ENCODE measurements at regions not wholly inside any gene's neighbourhood (a gene's known extent, or its start where the extent isn't known, plus 50 kb on each side); places are given as distances from the start of the nearest gene placed in this dataset.

DNA sequence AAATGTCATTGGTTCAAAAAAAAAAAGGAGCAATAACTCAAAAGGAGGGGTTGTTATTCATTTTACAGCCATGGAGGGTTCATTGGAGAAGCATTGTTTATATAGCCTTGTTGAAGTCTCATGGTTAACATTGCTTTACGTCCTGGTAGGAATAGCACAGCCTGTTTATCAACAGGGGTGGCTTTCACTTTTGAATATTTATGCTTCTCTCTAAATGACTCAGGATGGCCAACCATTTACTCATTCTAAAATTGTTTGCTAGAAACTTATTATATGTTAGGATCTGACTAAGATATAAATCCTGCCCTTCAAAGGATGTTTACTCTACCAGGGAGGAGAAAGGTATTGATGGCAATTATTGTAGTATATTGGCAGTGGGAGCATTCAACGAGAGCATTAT, 534.1 kb upstream of the GALNTL6 start:
- CTCF ChIA-PET, result no interaction called here
- TF ChIP-seq, protein P1, sequence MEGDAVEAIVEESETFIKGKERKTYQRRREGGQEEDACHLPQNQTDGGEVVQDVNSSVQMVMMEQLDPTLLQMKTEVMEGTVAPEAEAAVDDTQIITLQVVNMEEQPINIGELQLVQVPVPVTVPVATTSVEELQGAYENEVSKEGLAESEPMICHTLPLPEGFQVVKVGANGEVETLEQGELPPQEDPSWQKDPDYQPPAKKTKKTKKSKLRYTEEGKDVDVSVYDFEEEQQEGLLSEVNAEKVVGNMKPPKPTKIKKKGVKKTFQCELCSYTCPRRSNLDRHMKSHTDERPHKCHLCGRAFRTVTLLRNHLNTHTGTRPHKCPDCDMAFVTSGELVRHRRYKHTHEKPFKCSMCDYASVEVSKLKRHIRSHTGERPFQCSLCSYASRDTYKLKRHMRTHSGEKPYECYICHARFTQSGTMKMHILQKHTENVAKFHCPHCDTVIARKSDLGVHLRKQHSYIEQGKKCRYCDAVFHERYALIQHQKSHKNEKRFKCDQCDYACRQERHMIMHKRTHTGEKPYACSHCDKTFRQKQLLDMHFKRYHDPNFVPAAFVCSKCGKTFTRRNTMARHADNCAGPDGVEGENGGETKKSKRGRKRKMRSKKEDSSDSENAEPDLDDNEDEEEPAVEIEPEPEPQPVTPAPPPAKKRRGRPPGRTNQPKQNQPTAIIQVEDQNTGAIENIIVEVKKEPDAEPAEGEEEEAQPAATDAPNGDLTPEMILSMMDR (IDR thresholded peaks at IDR 0.05; ENCODE audit: unreplicated experiment), result no peak
- BruUV-seq (replicated peaks), result no TSS peak
- H3K27me3 Mint-ChIP-seq (ENCODE audit: unreplicated experiment), result no peaks in the 10 kb centered on the region
- H3K9me3 Mint-ChIP-seq (ENCODE audit: low read depth, unreplicated experiment), result no peaks in the 10 kb centered on the region
- intact Hi-C loops (cut with micrococcal nuclease; ENCODE audit: unreplicated experiment), result no loop called here
- no peaks in the 10 kb centered on the region for H3K36me3 Mint-ChIP-seq (ENCODE audit: insufficient read depth, unreplicated experiment)
- no peaks in the 10 kb centered on the region for H3K4me1 Mint-ChIP-seq (ENCODE audit: low read depth, unreplicated experiment)
- no peak overlapping the region for H3K4me3 Mint-ChIP-seq (ENCODE audit: low read depth, unreplicated experiment)
- H3K27ac Mint-ChIP-seq (ENCODE audit: unreplicated experiment), result no peak overlapping the region
- DNase-seq, result no peak

DNA sequence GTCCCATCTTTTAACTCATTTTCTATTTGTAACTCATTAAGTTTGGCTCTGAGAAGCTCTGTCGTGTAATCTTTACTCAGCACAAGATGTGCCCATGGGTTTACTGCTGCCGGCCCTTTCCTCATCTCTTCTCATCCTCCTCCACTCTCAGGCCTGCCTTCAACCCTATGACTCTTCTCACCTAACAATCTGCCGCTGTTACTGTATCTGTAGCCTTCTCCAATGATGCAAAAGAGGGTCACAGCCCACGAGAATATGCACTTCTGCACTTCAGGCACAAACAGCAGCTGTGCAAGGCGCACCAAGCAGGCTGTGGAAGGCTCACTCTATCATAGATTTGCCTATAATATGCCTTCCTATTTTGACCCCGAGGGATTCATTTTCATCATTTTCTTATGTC, 546.5 kb upstream of the GALNTL6 start:
- Mint-ChIP-seq H3K4me1 (ENCODE audit: low read depth, unreplicated experiment) (peaks cover 8% of the 10 kb centered on the region), H3K36me3 (ENCODE audit: insufficient read depth, unreplicated experiment) (no peaks in the 10 kb centered on the region), H3K27me3 (ENCODE audit: unreplicated experiment) (no peaks in the 10 kb centered on the region), H3K4me3 (ENCODE audit: low read depth, unreplicated experiment) (no peak overlapping the region), H3K9me3 (ENCODE audit: low read depth, unreplicated experiment) (no peaks in the 10 kb centered on the region), H3K27ac (ENCODE audit: unreplicated experiment) (no peak overlapping the region)
- DNase-seq, result no peak
- CTCF ChIA-PET, result no interaction called here
- TF ChIP-seq, protein P1 (IDR thresholded peaks at IDR 0.05; ENCODE audit: unreplicated experiment), result no peak
- intact Hi-C loops (cut with micrococcal nuclease; ENCODE audit: unreplicated experiment), result no loop called here
- BruUV-seq (replicated peaks), result no TSS peak

DNA sequence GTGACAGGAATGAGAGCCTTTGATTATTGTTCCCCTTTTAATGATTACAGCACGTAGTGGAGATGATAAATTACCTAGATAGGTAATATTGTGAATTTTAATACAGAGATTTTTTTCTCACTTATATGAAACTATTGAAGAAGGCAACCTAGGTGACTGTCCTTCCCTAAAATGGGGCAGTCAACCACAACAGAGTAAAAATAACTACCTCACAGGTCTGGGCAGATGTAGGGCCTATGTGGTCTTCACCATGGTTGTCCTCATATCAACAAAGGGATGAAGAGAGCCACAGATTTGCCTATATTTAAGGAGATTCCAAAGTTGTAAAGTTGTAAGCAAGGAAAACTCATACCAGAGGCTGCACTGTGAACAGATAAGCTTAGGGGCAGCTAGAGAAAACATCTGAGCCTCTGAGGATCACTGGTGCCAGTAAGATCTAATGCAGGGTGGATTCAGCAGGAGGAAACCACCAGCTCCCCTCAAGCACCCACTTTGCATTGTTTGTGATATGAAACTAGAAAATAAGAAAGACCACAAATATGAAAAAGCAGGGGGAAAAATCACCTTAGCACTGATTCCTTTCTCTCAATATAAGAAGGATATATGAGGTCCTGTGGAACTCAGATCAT, 547.9 kb upstream of the GALNTL6 start:
- Mint-ChIP-seq H3K9me3 (ENCODE audit: low read depth, unreplicated experiment) (no peaks in the 10 kb centered on the region), H3K27me3 (ENCODE audit: unreplicated experiment) (no peaks in the 10 kb centered on the region), H3K4me1 (ENCODE audit: low read depth, unreplicated experiment) (peaks cover 8% of the 10 kb centered on the region), H3K27ac (ENCODE audit: unreplicated experiment) (no peak overlapping the region), H3K4me3 (ENCODE audit: low read depth, unreplicated experiment) (no peak overlapping the region), H3K36me3 (ENCODE audit: insufficient read depth, unreplicated experiment) (no peaks in the 10 kb centered on the region)
- CTCF ChIA-PET, result no interaction called here
- BruUV-seq (replicated peaks), result no TSS peak
- intact Hi-C loops (cut with micrococcal nuclease; ENCODE audit: unreplicated experiment), result no loop called here
- DNase-seq, result no peak
- TF ChIP-seq, protein P1 (IDR thresholded peaks at IDR 0.05; ENCODE audit: unreplicated experiment), result no peak

DNA sequence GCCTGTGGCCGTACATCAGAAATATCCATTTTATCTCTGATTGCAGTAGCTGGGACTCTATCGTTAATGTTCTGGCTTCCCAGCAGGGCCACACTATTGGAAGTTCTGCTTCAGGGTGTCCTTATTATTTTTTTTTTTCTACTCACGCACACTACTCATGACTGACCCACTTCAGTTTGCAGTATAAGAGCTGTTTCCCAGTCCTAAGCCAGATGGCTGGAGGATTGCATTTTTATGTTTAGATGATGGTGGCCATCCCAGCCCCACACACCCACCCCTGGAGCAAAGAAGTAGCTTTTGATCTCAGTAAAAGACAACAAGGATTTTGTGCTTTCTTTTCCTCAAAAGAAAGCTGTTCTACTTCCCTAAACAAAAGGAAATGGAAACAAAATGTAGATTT, 557.0 kb upstream of the GALNTL6 start:
- intact Hi-C loops (cut with micrococcal nuclease; ENCODE audit: unreplicated experiment), result no loop called here
- no TSS peak for BruUV-seq (replicated peaks)
- no peaks in the 10 kb centered on the region for H3K4me1 Mint-ChIP-seq (ENCODE audit: low read depth, unreplicated experiment)
- no peak overlapping the region for H3K27ac Mint-ChIP-seq (ENCODE audit: unreplicated experiment)
- TF ChIP-seq, protein P1 (IDR thresholded peaks at IDR 0.05; ENCODE audit: unreplicated experiment), result no peak
- DNase-seq, result no peak
- H3K4me3 Mint-ChIP-seq (ENCODE audit: low read depth, unreplicated experiment), result no peak overlapping the region
- CTCF ChIA-PET, result no interaction called here
- H3K36me3 Mint-ChIP-seq (ENCODE audit: insufficient read depth, unreplicated experiment), result no peaks in the 10 kb centered on the region
- H3K9me3 Mint-ChIP-seq (ENCODE audit: low read depth, unreplicated experiment), result no peaks in the 10 kb centered on the region
- no peaks in the 10 kb centered on the region for H3K27me3 Mint-ChIP-seq (ENCODE audit: unreplicated experiment)
